B cell (primary cell): ENCODE measurements at regions not wholly inside any gene's neighbourhood (a gene's known extent, or its start where the extent isn't known, plus 50 kb on each side); places are given as distances from the start of the nearest gene placed in this dataset.

Experiments used
- EZH2 ChIP-seq: IDR thresholded peaks from 2 replicates; pipeline ENCODE4 v1.6.1; 2012; ENCODE audit warnings: borderline replicate concordance, low read depth, mild to moderate bottlenecking, moderate library complexity, low read length; ENCODE audit not compliant: insufficient read depth, poor library complexity, severe bottlenecking
- TF ChIP-seq, protein P1 (sequence below): fragments of 200-600 bp; IDR thresholded peaks from one replicate; pipeline ENCODE4 v1.8.0; 2022; ENCODE audit warnings: antibody characterized with exemption, mild to moderate bottlenecking

DNA sequence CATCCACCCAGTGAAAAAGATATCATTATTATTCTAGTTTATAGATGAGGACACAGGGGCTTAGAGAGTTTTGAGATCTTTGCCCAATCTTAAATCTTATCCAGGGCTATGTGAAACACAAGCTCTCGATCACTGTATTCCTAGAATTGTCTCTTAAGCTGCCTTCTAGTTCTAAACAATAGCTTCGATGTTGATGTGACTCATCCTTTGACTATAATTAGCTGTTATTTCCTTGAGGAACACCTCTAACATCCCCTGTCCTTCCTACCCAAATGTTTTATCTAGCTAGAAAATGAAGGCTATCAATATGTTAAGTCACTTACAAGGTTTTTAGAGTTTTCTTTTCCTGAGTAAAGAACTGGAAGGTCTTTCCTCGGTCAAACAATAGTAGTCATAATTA is 83.1 kb upstream of the STAC start:
- TF ChIP-seq, protein P1, sequence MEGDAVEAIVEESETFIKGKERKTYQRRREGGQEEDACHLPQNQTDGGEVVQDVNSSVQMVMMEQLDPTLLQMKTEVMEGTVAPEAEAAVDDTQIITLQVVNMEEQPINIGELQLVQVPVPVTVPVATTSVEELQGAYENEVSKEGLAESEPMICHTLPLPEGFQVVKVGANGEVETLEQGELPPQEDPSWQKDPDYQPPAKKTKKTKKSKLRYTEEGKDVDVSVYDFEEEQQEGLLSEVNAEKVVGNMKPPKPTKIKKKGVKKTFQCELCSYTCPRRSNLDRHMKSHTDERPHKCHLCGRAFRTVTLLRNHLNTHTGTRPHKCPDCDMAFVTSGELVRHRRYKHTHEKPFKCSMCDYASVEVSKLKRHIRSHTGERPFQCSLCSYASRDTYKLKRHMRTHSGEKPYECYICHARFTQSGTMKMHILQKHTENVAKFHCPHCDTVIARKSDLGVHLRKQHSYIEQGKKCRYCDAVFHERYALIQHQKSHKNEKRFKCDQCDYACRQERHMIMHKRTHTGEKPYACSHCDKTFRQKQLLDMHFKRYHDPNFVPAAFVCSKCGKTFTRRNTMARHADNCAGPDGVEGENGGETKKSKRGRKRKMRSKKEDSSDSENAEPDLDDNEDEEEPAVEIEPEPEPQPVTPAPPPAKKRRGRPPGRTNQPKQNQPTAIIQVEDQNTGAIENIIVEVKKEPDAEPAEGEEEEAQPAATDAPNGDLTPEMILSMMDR = no peak
- no peak for TF ChIP-seq EZH2
